ENCODE measurements at regions not wholly inside any gene's neighbourhood (a gene's known extent, or its start where the extent isn't known, plus 50 kb on each side); places are given as distances from the start of the nearest gene placed in this dataset.

DNA sequence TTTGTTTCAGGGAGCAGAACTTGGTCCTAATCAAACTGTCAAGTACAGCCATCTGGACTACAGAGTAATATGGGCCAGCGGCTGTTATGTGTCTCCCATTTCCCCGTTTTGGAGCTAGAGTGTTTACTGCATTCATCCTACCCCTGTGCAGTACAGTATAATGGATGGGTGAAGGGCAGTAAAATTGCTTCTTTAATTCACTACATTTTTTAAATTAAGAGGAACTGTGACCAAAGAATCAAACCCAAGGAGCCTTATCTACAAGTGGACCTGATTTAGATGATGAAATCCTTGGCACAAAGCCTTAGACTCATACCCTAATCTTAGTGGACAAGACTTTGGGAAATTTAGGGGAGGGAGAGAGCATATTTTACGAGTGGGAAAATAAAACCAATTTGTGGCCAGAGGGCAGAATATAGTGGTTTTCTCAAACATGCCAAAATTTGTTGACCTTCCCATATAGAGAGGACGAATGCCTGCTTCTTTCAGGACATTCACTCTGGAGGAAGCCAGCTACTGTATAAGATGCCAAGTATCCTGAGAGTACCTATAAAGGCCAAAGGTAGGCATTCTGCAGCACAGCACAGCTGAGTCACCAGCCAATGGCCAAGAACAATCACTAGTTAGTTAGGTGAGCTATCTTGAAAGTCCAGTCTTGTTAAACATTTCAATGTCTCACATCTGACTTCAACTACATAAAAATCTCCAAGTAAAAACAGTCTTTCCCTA lies 253.8 kb upstream of the KCNIP4 start:
- Mint-ChIP-seq H3K36me3 (no peaks in the 10 kb centered on the region), H3K4me3 (no peak overlapping the region), H3K4me1 (ENCODE audit: low read depth in 2 of 2) (no peaks in the 10 kb centered on the region), H3K27ac (no peak overlapping the region), H3K9me3 (peaks cover 4% of the 10 kb centered on the region), H3K27me3 (no peaks in the 10 kb centered on the region)
- ATAC-seq = no peak
- no peak for DNase-seq (ENCODE audit: low spot score)

DNA sequence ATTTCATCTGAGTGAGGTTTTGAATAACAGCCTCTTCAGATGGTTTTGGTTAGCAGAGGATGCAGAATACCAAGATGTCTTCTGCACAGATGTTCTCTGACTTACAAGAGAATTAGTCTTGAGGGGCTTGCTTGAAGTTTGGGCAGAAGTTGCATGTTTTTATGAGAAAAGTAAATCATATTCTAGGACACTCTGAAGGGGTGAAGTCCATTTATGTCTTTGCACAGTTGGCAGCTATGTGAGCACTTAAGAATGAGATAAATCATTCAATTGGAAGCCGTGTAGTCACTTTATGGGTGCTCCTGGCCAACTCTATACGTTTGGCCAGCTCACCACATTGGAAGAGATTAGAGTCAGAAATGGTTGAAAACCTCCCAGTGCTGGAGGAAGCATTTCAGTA lies 252.7 kb upstream of the KCNIP4 start:
- no peaks in the 10 kb centered on the region for H3K27me3 Mint-ChIP-seq
- H3K36me3 Mint-ChIP-seq = no peaks in the 10 kb centered on the region
- H3K9me3 Mint-ChIP-seq = peaks cover 4% of the 10 kb centered on the region
- H3K4me3 Mint-ChIP-seq = no peak overlapping the region
- ATAC-seq (no peak), DNase-seq (ENCODE audit: low spot score) (no peak)
- H3K27ac Mint-ChIP-seq = no peak overlapping the region
- no peaks in the 10 kb centered on the region for H3K4me1 Mint-ChIP-seq (ENCODE audit: low read depth in 2 of 2)

DNA sequence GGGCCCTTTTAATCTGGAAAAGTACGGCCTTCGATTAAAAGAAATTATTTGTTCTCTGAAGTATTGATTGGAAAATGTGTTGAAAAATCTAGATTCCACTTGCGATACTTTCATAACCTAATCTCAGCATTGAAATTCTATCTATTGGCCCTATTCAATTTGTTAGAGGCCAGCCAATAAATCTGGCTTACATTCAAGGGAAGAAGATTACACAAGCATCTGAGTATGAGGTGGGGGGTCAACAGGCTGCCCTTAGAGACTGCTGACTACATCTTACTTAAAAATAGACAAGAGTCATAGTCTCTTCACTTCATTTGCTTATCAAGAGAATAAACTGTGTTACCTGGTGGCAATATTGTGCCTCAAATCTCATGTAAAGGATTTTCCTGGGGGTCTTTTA lies 248.0 kb upstream of the KCNIP4 start:
- no peaks in the 10 kb centered on the region for H3K4me1 Mint-ChIP-seq (ENCODE audit: low read depth in 2 of 2)
- H3K9me3 Mint-ChIP-seq = no peaks in the 10 kb centered on the region

DNA sequence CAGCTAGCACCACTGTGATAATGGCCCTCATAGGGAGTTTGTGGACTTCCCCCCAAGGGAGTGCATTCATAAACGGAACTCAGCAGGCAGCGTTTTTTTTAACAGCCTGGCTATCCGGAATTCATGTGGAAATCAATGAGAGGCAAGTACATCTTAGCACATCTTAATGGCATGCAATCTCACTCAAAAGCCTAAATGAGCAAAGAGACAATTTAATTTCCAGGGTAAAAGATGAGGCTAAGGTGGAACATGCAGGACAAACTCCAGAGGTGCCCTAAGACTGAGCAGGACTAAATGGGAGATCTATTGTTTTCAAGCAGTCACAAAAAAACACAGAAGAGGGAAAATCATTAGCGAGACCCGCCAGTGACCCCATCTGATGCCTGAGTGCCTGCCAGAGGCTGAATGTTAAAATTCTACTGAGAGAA lies 243.5 kb upstream of the KCNIP4 start:
- Mint-ChIP-seq H3K27ac (no peak overlapping the region), H3K9me3 (no peaks in the 10 kb centered on the region), H3K4me3 (no peak overlapping the region), H3K27me3 (no peaks in the 10 kb centered on the region), H3K36me3 (no peaks in the 10 kb centered on the region), H3K4me1 (ENCODE audit: low read depth in 2 of 2) (no peaks in the 10 kb centered on the region)
- DNase-seq (ENCODE audit: low spot score) (no peak), ATAC-seq (no peak)

More for the DNA sequence above, 248.0 kb upstream of the KCNIP4 start:
- ATAC-seq (no peak), DNase-seq (ENCODE audit: low spot score) (no peak)
- Mint-ChIP-seq H3K27ac (no peak overlapping the region), H3K27me3 (no peaks in the 10 kb centered on the region), H3K4me3 (no peak overlapping the region), H3K36me3 (no peaks in the 10 kb centered on the region)

DNA sequence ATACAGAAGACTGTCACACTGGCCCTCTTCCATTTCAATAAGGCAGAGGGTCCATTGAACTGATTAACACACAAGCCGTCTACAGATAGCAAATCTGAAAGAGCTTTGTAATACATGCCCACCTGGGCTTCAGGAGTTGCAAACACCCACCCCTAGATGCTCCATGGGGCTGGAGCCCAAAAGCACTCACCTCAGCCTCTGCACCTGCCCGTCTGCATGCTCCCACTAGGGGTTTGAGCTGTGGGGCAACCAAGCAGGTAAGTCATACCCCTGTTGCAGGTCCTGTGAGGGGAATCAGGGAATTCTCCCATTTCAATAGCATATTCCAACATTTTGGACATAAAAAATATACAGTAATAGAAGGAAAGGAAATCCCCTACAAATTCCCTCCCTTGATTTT lies 243.0 kb upstream of the KCNIP4 start:
- H3K27ac Mint-ChIP-seq = no peak overlapping the region
- no peaks in the 10 kb centered on the region for H3K27me3 Mint-ChIP-seq
- H3K4me1 Mint-ChIP-seq (ENCODE audit: low read depth in 2 of 2) = no peaks in the 10 kb centered on the region
- no peaks in the 10 kb centered on the region for H3K9me3 Mint-ChIP-seq
- ATAC-seq (no peak), DNase-seq (ENCODE audit: low spot score) (no peak)
- no peak overlapping the region for H3K4me3 Mint-ChIP-seq
- H3K36me3 Mint-ChIP-seq = no peaks in the 10 kb centered on the region

DNA sequence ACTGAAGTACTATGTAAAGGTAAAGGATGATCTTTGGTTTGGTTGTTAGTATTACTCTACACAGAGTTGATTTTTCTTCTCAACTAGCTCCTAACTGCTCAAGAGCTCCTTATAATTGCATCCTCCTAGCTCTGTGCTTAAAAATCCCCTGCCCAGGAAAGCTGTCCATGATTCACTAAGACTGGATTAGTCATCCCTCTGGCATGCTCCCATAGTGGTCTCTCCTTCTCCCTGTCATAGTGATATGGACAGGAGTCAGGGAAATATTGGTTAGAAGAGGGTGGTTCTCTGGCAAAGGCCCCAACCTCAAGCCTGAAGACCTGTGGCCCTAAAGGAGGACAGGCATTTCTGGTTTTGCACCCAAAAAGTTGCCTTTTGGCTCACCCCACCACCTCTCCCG lies 242.3 kb upstream of the KCNIP4 start:
- H3K27me3 Mint-ChIP-seq = no peaks in the 10 kb centered on the region
- no peaks in the 10 kb centered on the region for H3K4me1 Mint-ChIP-seq (ENCODE audit: low read depth in 2 of 2)
- no peaks in the 10 kb centered on the region for H3K36me3 Mint-ChIP-seq
- no peaks in the 10 kb centered on the region for H3K9me3 Mint-ChIP-seq
- no peak for ATAC-seq
- H3K4me3 Mint-ChIP-seq = no peak overlapping the region
- H3K27ac Mint-ChIP-seq = no peak overlapping the region
- DNase-seq (ENCODE audit: low spot score) = no peak

DNA sequence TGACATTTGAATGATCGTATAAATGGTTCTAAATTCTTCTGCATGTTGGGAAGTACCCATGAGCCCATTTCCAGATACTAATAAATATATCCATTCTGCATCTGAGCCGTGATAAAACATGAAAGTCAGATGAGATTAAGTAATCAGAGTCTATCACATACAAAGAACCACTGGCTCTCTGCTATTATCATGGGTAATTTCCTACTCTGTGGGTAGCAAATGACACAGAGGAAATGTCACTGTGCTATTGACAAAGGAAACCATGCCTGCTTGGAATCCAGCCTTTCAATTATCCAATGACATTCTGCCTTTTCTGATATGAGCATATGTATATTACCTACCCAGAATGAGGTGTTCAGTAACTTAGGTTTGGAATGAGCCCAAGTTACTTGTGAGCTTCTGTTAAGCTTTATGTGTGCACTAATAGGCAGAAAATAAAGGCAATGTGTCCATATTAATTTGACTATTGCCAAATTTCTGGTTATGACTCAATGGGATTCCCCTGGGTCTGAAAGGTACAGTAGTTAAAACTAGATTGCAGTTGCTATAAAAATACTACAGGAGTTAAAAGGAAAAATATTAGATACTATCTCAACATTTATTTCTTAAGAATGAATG lies 238.7 kb upstream of the KCNIP4 start:
- no peaks in the 10 kb centered on the region for H3K4me1 Mint-ChIP-seq (ENCODE audit: low read depth in 2 of 2)
- ATAC-seq = no peak
- no peak for DNase-seq (ENCODE audit: low spot score)
- no peak overlapping the region for H3K27ac Mint-ChIP-seq
- no peaks in the 10 kb centered on the region for H3K36me3 Mint-ChIP-seq
- no peaks in the 10 kb centered on the region for H3K27me3 Mint-ChIP-seq
- no peak overlapping the region for H3K4me3 Mint-ChIP-seq
- H3K9me3 Mint-ChIP-seq = no peaks in the 10 kb centered on the region

DNA sequence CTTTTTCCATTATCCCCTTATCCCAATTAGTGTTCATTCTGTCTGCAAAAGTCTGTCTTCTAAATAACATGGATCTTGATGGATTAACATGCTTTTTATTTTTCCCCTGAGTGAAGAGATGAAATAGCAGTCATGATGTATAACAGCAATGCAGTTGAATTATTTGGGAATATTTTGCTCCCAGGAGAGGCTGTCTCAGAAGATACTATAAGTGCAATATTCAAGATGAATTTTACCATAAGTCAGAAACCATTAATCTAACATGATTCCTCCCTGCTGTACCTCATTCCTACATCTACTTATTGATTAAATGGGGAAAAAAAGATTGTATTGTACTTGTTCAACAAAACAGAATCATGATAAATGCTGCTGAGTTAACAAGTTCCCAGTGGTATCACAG lies 233.2 kb upstream of the KCNIP4 start:
- Mint-ChIP-seq H3K36me3 (no peaks in the 10 kb centered on the region), H3K27me3 (no peaks in the 10 kb centered on the region), H3K4me3 (no peak overlapping the region), H3K4me1 (ENCODE audit: low read depth in 2 of 2) (no peaks in the 10 kb centered on the region), H3K27ac (no peak overlapping the region), H3K9me3 (peaks cover 12% of the 10 kb centered on the region)
- DNase-seq (ENCODE audit: low spot score) = no peak
- no peak for ATAC-seq

DNA sequence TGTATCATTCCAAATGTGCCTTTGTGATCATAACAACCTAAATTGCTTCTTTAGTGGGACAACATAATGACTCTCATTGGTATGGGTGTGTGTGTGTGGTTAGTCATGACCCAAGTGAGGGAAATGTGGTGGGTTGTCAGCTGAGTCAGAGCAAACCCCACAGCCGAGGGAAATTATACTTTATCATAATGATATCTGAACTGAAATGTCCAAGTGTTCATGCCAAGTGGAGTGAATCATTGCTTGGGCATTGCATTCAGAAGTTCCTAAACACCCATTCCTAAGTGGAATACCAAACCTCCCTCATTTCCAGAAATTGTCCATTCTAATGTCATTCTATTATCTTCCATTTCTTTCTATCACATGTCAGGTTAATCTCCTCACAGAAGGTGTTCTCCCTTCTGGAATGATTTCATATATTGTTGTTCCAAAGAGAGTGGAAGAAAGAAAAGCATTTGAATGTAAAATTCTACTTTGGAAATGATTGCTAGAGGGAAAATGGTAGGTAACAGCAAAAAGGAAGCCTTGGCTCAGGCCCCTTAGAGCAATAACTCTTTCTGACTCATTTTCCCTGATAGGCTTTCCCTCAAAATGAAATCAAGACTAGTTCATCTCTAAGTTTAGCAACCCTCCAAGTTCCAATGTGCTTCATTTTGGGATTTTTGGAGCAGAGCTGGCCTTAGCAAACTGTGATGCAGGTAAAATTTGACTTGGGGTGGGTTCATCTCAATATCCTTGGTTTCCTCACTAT lies 230.7 kb upstream of the KCNIP4 start:
- H3K36me3 Mint-ChIP-seq = peaks cover 6% of the 10 kb centered on the region
- no peaks in the 10 kb centered on the region for H3K4me1 Mint-ChIP-seq (ENCODE audit: low read depth in 2 of 2)
- H3K27ac Mint-ChIP-seq = no peak overlapping the region
- no peak for ATAC-seq
- H3K4me3 Mint-ChIP-seq = no peak overlapping the region
- no peaks in the 10 kb centered on the region for H3K27me3 Mint-ChIP-seq
- peaks cover 19% of the 10 kb centered on the region for H3K9me3 Mint-ChIP-seq
- DNase-seq (ENCODE audit: low spot score) = no peak

DNA sequence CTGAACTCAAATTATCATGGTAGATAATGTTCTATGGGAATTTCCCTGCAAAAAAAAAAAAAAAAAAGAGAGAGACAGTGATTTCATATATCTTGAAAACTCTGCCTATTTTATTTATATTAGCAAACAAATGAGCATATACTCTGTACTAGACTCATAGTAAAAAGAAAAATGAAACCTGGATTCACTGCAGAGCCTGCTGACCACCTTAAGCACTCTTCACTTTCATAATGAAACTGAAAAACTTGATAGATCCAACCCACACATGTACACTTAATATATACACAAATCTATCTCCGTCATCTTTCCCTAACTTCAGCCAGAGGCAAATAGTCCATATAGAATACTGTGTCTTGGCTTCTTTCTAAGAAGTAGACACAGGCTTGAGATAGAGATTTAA lies 226.1 kb upstream of the KCNIP4 start:
- Mint-ChIP-seq H3K4me3 (no peak overlapping the region), H3K27ac (no peak overlapping the region), H3K27me3 (no peaks in the 10 kb centered on the region), H3K9me3 (peaks cover 22% of the 10 kb centered on the region), H3K4me1 (ENCODE audit: low read depth in 2 of 2) (no peaks in the 10 kb centered on the region), H3K36me3 (peaks cover 6% of the 10 kb centered on the region)
- ATAC-seq (no peak), DNase-seq (ENCODE audit: low spot score) (no peak)

DNA sequence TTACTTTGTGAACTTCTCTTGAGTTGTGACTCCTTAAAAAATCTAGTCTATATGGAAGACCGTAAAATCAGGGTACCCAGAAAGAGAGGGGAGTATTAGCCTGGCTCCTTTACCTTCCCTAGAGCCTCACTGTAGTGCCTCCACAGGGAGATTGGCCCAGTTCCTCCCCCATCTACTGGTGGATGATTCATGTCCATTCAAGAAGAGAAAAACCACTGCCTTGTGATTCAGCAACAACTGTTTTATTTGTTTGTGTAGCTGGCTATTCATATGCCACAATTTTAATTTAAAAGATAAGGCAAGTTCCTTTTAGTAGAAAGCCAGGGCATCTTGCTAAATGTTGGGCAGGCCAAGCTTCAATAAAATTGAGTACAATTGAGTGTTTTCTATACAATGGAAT lies 221.8 kb upstream of the KCNIP4 start:
- Mint-ChIP-seq H3K27ac (no peak overlapping the region), H3K36me3 (peaks cover 1% of the 10 kb centered on the region), H3K27me3 (no peaks in the 10 kb centered on the region), H3K4me1 (ENCODE audit: low read depth in 2 of 2) (no peaks in the 10 kb centered on the region), H3K9me3 (peaks cover 13% of the 10 kb centered on the region), H3K4me3 (no peak overlapping the region)
- DNase-seq (ENCODE audit: low spot score) (no peak), ATAC-seq (no peak)

DNA sequence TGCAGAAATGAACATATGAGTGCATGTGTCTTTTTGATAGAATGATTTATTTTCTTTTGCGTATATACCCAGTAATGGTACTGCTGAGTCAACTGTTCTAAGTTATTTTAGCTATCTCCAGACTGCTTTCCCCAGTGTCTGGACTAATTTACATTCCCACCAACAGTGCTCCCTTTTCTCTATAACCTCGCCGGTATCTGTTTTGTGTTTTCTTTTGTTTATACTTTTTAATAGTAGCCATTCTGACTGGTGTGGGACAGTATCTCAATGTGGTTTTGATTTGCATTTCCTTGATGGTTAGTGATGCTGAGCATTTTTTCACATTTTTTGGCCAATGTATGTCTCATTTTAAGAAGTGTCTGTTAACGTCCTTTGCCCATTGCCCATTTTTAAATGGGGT lies 218.6 kb upstream of the KCNIP4 start:
- Mint-ChIP-seq H3K27me3 (no peaks in the 10 kb centered on the region), H3K9me3 (peaks cover 19% of the 10 kb centered on the region), H3K4me3 (no peak overlapping the region), H3K36me3 (no peaks in the 10 kb centered on the region), H3K27ac (no peak overlapping the region), H3K4me1 (ENCODE audit: low read depth in 2 of 2) (no peaks in the 10 kb centered on the region)
- DNase-seq (ENCODE audit: low spot score) (no peak), ATAC-seq (no peak)

DNA sequence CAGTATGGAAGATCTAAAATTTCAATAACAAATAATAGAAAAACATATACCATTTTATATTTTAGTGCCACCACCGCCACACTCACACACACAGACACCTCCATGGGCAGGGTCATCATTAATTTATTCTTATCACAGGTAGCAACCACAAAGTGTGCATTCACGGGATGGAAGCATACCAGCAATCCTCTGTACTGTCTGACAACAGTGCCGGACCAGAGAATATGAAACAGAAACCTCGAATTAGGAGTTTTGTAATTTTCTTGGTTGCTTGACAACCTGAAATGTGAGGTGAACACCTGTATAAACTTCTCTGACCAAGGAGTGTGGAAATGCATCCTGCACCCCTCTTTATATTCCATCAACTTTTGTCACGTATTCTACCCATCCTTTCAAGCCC lies 213.9 kb upstream of the KCNIP4 start:
- Mint-ChIP-seq H3K4me1 (ENCODE audit: low read depth in 2 of 2) (no peaks in the 10 kb centered on the region), H3K36me3 (no peaks in the 10 kb centered on the region), H3K27ac (no peak overlapping the region), H3K9me3 (peaks cover 12% of the 10 kb centered on the region), H3K27me3 (no peaks in the 10 kb centered on the region), H3K4me3 (no peak overlapping the region)
- ATAC-seq (no peak), DNase-seq (ENCODE audit: low spot score) (no peak)

DNA sequence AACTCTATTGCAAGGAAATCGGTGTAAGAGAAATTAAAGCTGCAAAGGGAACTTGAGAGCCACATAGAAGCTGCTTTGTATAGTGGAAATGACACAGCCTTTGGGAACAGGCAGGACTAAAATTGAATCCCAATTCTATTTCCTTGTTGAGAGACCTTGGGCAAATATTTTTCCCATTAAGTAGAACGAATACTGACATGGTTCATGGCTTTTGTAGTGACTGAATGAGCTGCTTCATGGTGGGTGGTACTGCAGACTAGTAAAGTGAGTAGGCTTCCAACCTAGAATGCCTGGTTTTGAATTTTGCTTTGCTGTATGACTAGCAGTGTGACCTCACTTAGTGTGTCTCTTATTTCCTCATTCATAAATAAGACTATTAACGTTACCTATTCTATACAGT lies 182.2 kb upstream of the KCNIP4 start:
- DNase-seq (ENCODE audit: low spot score) (no peak), ATAC-seq (no peak)
- Mint-ChIP-seq H3K36me3 (no peaks in the 10 kb centered on the region), H3K27me3 (no peaks in the 10 kb centered on the region), H3K9me3 (peaks cover 12% of the 10 kb centered on the region), H3K4me3 (no peak overlapping the region), H3K4me1 (ENCODE audit: low read depth in 2 of 2) (no peaks in the 10 kb centered on the region), H3K27ac (no peak overlapping the region)

Measured in natural killer cell treated with Interleukin-12 subunit alpha and Interleukin-12 subunit beta and Interleukin-15 and Interleukin-18, amount 100 ng/mL, for 72 hours (primary cell).